GM20000 (cell line): ENCODE measurements at regions not wholly inside any gene's neighbourhood (a gene's known extent, or its start where the extent isn't known, plus 50 kb on each side); places are given as distances from the start of the nearest gene placed in this dataset.

Experiments used
- DNase-seq: peaks from one replicate; pipeline ENCODE4 v3.0.0; 2012; ENCODE audit warnings: low spot score
- CTCF ChIP-seq: IDR thresholded peaks from 2 replicates; pipeline ENCODE4 v1.5.1; 2012; ENCODE audit warnings: mild to moderate bottlenecking, control low read depth; ENCODE audit errors: extremely low read depth, missing control alignments

DNA sequence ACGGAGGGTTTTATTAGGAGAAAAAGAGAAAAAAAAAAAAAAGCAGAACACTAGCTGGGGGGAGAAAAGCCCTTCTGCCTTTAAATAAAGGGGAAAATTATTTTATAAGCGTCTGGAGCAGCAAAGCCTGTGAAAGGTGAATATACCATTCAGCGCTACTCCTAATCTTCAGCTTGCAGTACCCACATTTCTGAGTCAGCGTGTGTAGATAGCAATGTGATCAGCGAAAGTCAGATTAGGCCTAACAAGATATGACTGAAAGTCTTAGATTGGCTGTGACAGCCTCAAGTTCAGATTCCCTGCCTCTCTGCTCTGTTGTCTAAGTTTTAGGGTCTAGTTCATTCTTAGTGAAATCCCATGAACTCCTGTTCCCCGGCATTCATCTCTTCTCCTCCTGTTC, 279.5 kb downstream of the TMEM114 start:
- no peak for DNase-seq
- TF ChIP-seq CTCF = no peak

DNA sequence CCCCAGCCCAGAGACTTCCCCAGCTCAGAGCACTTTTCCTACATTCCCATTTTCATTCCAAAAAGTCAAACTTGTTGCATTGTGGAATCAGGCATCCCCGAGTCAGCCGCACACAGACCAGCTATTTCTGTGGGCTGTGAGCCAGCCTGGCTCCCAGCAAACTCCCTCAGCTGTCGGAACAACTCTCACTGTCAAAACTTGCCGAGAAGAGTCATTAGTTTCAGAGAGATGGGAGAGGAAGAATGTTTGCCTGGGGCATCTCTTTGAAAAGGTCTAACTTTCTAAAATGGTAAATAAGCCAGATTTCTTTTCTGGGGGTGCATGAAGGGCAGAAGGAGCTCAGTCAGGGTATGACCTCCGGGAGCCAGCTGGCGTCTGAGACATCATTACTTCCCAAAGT, 280.0 kb downstream of the TMEM114 start:
- no peak for TF ChIP-seq CTCF
- DNase-seq = no peak

DNA sequence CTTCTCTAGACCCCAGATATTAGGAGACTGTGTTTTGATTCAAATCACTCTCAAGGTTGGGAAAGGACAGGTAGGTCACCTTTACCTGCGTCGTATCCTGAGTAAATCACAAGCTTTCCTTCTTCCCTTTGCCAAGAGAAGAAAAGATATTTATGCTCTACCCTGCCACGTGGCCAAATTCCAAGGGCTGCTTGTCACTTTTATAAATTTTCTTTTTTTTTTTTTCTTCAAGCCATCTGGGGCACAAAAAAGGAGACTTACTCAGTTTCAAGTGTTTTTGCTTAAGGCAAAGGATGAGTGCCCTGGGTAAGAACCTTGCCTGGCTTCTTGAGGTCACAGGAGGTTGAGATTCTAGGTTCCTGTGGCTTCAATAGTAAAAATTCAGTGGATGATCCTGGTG, 285.1 kb downstream of the TMEM114 start:
- DNase-seq = no peak
- TF ChIP-seq CTCF = no peak

DNA sequence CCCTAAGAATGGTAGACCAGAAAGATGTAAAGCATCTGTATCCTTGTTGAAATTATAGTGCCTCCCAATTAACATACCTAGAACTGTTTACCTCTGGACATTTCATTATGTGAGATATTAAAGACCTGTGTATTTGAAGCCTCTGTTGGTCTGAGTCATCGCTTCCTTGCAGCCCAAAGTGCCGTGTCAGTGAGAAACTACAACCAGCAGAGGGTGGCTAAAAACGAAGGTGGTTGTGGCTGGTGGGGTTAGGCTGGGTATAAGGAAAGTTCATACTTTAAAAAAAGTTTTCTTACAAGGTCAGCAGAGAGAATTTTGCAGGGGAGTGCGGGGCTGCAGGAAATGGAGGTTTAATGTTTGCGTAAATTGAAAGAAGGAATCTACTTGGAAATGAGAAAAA, 290.7 kb downstream of the TMEM114 start:
- no peak for TF ChIP-seq CTCF
- no peak for DNase-seq

- no peak for DNase-seq
- no peak for TF ChIP-seq CTCF
Measured at GRCh38 chr16:8295513-8296237, 294.6 kb downstream of the TMEM114 start.

- TF ChIP-seq CTCF = no peak
- DNase-seq = no peak
Measured at GRCh38 chr16:8293413-8293812, 296.9 kb downstream of the TMEM114 start.

GRCh38 chr16:8292271-8292670, 298.0 kb downstream of the TMEM114 start:
- no peak for DNase-seq
- TF ChIP-seq CTCF = no peak
